GM10248 (cell line): ENCODE measurements at regions not wholly inside any gene's neighbourhood (a gene's known extent, or its start where the extent isn't known, plus 50 kb on each side); places are given as distances from the start of the nearest gene placed in this dataset.
"Not testable (repeated sequence)": the region's sequence is repeated elsewhere in the genome, so short reads cannot be mapped to it uniquely, and the experiment has no call there.

ENCODE experiments used
- CTCF ChIA-PET: fragments of 300-600 bp; sonication (Branson Sonifier 250); formaldehyde crosslinking; extraction: SDS; loops from one replicate; lab custom pipeline; 2021; ENCODE audit warnings: antibody characterized with exemption; lab: Yijun Ruan, JAX
- POLR2A ChIA-PET: fragments of 350-650 bp; sonication (Branson Sonifier 250); formaldehyde crosslinking; extraction: SDS; loops from one replicate; lab custom pipeline; 2020; ENCODE audit warnings: antibody characterized with exemption; lab: Yijun Ruan, JAX
- DNase-seq: peaks from one replicate; pipeline ENCODE4 v3.0.0; 2012; ENCODE audit errors: extremely low spot score
- CTCF ChIP-seq: IDR thresholded peaks from 2 replicates; pipeline ENCODE4 v1.5.1; 2012; ENCODE audit warnings: mild to moderate bottlenecking, low read depth; ENCODE audit errors: extremely low read depth, missing control alignments, control extremely low read depth

DNA sequence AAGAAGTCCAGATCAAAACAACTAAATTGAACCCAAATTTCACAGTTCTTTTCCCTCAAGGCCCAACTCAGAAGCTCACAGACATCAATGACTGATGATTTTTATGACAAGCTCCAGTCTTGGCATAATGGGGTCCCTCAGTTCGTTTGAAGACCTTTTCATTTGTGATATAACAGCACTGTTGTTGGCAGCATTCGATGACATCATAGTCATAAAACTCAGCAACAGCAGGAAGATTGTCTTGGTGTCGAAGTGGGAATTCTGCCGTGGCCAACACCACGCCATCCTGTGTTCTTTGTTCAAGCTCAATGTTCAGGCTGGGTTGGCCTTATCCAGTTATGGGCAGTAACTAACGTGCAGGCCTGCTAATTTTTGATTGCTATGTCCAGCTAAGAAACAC lies 261.7 kb downstream of the C7orf25 start:
- no peak for TF ChIP-seq CTCF
- POLR2A ChIA-PET: no interaction called here
- CTCF ChIA-PET: interaction anchor here (1.1 kb wide), 2 partner anchors 13 to 28 kb away, joined by 3 to 4 read pairs; no protein-coding TSS in a partner anchor
- no peak for DNase-seq

- POLR2A ChIA-PET: no interaction called here
- CTCF ChIA-PET: no interaction called here
- DNase-seq: no peak
- TF ChIP-seq CTCF: no peak
Observed at GRCh38 chr7:42645906-42646305, 266.0 kb downstream of the C7orf25 start.

GRCh38 chr7:42642699-42643098 lies 269.2 kb downstream of the C7orf25 start:
- no peak for DNase-seq
- CTCF ChIA-PET: no interaction called here
- POLR2A ChIA-PET: no interaction called here
- no peak for TF ChIP-seq CTCF

GRCh38 chr7:42639930-42640329 lies 271.9 kb downstream of the C7orf25 start:
- ChIA-PET POLR2A (no interaction called here), CTCF (no interaction called here)
- TF ChIP-seq CTCF: no peak
- DNase-seq: no peak

GRCh38 chr7:42636380-42636779 lies 275.5 kb downstream of the C7orf25 start:
- DNase-seq, POLR2A ChIA-PET: not testable (repeated sequence)
- CTCF ChIA-PET: interaction anchor here (1.2 kb wide), 1 partner anchor 41 kb away, joined by 3 read pairs; no protein-coding TSS in a partner anchor

DNA sequence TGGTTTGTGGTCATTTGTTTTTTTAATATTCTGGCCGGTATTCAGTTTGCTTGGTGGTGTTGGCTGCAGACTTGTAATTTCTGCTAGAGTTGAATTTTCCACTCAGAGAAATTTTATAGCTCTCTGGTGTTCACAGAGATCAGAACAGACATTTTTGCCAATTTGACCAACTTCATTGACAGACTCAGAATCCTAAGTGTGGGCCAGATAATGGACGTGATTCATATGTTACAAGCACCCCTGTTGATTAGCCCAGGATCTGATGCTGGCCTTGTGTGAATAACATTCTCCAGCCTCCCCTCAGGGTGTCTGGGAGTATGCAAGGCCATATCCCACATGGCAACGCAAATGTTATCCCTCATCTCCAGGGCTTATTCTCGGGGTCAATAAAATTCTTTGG lies 283.8 kb downstream of the C7orf25 start:
- TF ChIP-seq CTCF: no peak
- ChIA-PET CTCF (no interaction called here), POLR2A (no interaction called here)
- no peak for DNase-seq

DNA sequence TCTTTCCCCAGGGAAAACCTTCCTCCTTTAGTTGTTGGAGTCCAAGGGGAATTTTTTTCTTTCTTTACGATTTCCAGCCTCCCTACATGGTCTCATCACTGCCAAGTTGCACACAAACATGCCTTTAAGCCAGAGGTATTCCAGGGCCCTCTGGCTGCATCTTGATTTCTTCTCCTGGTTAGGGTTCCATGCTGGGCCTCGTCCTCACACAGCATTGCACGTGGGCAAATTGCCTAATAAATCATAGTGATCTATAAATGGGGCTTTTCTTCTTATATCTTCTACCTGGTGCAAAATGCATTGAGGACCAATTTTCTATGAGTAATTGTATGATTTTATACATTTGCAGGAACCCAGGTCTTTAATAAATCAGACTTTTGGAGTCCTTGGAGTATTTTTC lies 284.2 kb downstream of the C7orf25 start:
- no peak for TF ChIP-seq CTCF
- DNase-seq: no peak
- POLR2A ChIA-PET: no interaction called here
- CTCF ChIA-PET: no interaction called here
